DMS 273 treated with DMSO at 0.1 percent for 48 hours (cell line): ENCODE measurements at regions not wholly inside any gene's neighbourhood (a gene's known extent, or its start where the extent isn't known, plus 50 kb on each side); places are given as distances from the start of the nearest gene placed in this dataset.

ENCODE experiments used
- DNase-seq: peaks from one replicate; lab custom pipeline; 2025; lab: John Stamatoyannopoulos, UW

- DNase-seq = no peak
Measured at GRCh38 chr21:14722841-14723483, 176.8 kb upstream of the SAMSN1 start.

- no peak for DNase-seq
Measured at GRCh38 chr21:14720237-14720636, 174.1 kb upstream of the SAMSN1 start.

- DNase-seq = no peak
Measured at GRCh38 chr21:14718951-14719350, 172.8 kb upstream of the SAMSN1 start.

GRCh38 chr21:14716761-14717396 is 170.8 kb upstream of the SAMSN1 start:
- DNase-seq = no peak

- DNase-seq = no peak
Measured at GRCh38 chr21:14713109-14713508, 167.0 kb upstream of the SAMSN1 start.

- DNase-seq = no peak
Measured at GRCh38 chr21:14712121-14712715, 166.1 kb upstream of the SAMSN1 start.

- no peak for DNase-seq
Measured at GRCh38 chr21:14711287-14711686, 165.2 kb upstream of the SAMSN1 start.

- DNase-seq = no peak
Measured at GRCh38 chr21:14707511-14708020, 161.5 kb upstream of the SAMSN1 start.

- DNase-seq = no peak
Measured at GRCh38 chr21:14706712-14707510, 160.8 kb upstream of the SAMSN1 start.

- DNase-seq = no peak
Measured at GRCh38 chr21:14699433-14700407, 153.6 kb upstream of the SAMSN1 start.

- DNase-seq = no peak
Measured at GRCh38 chr21:14697769-14698168, 151.7 kb upstream of the SAMSN1 start.

- no peak for DNase-seq
Measured at GRCh38 chr21:14694817-14695216, 148.7 kb upstream of the SAMSN1 start.

GRCh38 chr21:14693997-14694396 is 147.9 kb upstream of the SAMSN1 start:
- no peak for DNase-seq

GRCh38 chr21:14691914-14692313 is 145.8 kb upstream of the SAMSN1 start:
- no peak for DNase-seq

GRCh38 chr21:14690886-14691285 is 144.8 kb upstream of the SAMSN1 start:
- no peak for DNase-seq

- no peak for DNase-seq
Measured at GRCh38 chr21:14688936-14689335, 142.8 kb upstream of the SAMSN1 start.

GRCh38 chr21:14688412-14688811 is 142.3 kb upstream of the SAMSN1 start:
- DNase-seq = no peak

GRCh38 chr21:14687268-14687625 is 141.1 kb upstream of the SAMSN1 start:
- no peak for DNase-seq

GRCh38 chr21:14686466-14687267 is 140.6 kb upstream of the SAMSN1 start:
- DNase-seq = no peak

- no peak for DNase-seq
Measured at GRCh38 chr21:14685568-14685967, 139.5 kb upstream of the SAMSN1 start.

GRCh38 chr21:14684071-14684470 is 138.0 kb upstream of the SAMSN1 start:
- DNase-seq = no peak
